ENCODE measurements at regions not wholly inside any gene's neighbourhood (a gene's known extent, or its start where the extent isn't known, plus 50 kb on each side); places are given as distances from the start of the nearest gene placed in this dataset. TPM values are rescaled to one million over a fixed set of nuclear protein-coding genes. Genes with fewer than 3 reads are reported as not detected.

DNA sequence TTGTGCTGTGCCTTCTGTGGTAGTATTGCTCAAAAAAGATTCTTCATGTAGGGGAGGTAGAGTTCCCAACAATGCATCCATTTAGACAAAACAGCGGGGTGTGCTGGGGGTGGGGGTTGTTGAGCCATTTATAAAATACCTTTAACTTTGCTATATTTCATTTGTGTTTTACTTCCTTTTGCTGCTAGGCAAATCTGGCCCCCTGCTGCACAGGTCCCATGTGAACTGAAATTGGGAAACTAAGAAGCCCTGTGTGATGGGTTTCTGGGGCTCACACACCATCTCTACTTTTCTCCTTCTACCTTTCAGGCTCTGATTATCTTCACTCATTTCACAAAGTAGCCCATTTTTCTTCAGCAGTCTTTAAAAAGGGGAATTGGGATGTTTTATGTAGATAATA is 52.7 kb upstream of the ITGA4 start:
- Histone ChIP-seq H3K4me2 (no peak overlapping the region), H3K79me2 (ENCODE audit: low read depth) (no peaks in the 10 kb centered on the region), H2AFZ (no peak overlapping the region), H3K27me3 (ENCODE audit: insufficient read depth, low read depth) (no peaks in the 10 kb centered on the region), H3K9me3 (ENCODE audit: insufficient read depth, low read depth) (no peaks in the 10 kb centered on the region), H3K9me2 (ENCODE audit: insufficient read depth) (no peaks in the 10 kb centered on the region; the same call in 1 of the 2 replicates), H3K4me3 (no peak overlapping the region), H3K4me1 (replicated peaks; ENCODE audit: insufficient read depth) (no peaks in the 10 kb centered on the region), H3K27ac (no peak overlapping the region), H3K36me3 (ENCODE audit: low read depth) (no peaks in the 10 kb centered on the region), H4K20me1 (ENCODE audit: insufficient read depth) (no peaks in the 10 kb centered on the region), H3F3A (ENCODE audit: insufficient read depth, low read depth) (no peaks in the 10 kb centered on the region)
- intact Hi-C loops (cut with micrococcal nuclease; ENCODE audit: unreplicated experiment): no loop called here
- BruUV-seq (replicated peaks): no TSS peak
- TF ChIP-seq, protein P1, sequence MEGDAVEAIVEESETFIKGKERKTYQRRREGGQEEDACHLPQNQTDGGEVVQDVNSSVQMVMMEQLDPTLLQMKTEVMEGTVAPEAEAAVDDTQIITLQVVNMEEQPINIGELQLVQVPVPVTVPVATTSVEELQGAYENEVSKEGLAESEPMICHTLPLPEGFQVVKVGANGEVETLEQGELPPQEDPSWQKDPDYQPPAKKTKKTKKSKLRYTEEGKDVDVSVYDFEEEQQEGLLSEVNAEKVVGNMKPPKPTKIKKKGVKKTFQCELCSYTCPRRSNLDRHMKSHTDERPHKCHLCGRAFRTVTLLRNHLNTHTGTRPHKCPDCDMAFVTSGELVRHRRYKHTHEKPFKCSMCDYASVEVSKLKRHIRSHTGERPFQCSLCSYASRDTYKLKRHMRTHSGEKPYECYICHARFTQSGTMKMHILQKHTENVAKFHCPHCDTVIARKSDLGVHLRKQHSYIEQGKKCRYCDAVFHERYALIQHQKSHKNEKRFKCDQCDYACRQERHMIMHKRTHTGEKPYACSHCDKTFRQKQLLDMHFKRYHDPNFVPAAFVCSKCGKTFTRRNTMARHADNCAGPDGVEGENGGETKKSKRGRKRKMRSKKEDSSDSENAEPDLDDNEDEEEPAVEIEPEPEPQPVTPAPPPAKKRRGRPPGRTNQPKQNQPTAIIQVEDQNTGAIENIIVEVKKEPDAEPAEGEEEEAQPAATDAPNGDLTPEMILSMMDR (conservative IDR thresholded peaks at IDR 0.05): no peak
- TF ChIP-seq EZH2 (IDR thresholded peaks at IDR 0.05; ENCODE audit: low read depth): no peak
- ChIA-PET CTCF (no interaction called here), POLR2A (ENCODE audit: unreplicated experiment) (no interaction called here)
- DNase-seq: no peak

DNA sequence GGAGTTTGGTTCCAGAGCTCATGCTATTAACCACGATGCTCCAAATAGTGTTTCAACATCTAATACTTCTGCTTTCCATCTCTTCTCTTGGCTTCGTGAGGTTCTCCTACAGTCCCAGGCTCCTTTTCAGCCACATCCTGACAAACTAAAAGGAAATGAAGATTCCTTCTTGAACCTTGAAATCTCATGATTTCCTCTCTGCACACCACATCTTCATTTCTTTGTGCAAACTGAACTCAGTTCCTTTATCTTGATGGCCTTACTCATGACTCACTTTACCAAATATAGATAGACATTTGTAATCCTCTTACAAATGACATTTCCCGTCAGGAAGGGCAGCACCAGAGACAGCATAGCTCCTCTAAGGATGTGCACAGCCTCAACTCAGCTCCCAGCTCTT is 50.0 kb upstream of the ITGA4 start:
- H3K27ac ChIP-seq: no peak overlapping the region
- DNase-seq: no peak
- POLR2A ChIA-PET (ENCODE audit: unreplicated experiment): interaction anchor here (0.7 kb wide), 1 partner anchor 28 kb away, joined by 3 read pairs; no protein-coding TSS in a partner anchor
- H3K27me3 ChIP-seq (ENCODE audit: insufficient read depth, low read depth): no peaks in the 10 kb centered on the region
- intact Hi-C loops (cut with micrococcal nuclease; ENCODE audit: unreplicated experiment): no loop called here
- no peak overlapping the region for H3K4me2 ChIP-seq
- H3K9me2 ChIP-seq (ENCODE audit: insufficient read depth): no peaks in the 10 kb centered on the region; the same call in 1 of the 2 replicates
- no peaks in the 10 kb centered on the region for H3K79me2 ChIP-seq (ENCODE audit: low read depth)
- no peaks in the 10 kb centered on the region for H3K4me1 ChIP-seq (replicated peaks; ENCODE audit: insufficient read depth)
- H3F3A ChIP-seq (ENCODE audit: insufficient read depth, low read depth): no peaks in the 10 kb centered on the region
- TF ChIP-seq, protein P1 (conservative IDR thresholded peaks at IDR 0.05): no peak
- no peak for TF ChIP-seq EZH2 (IDR thresholded peaks at IDR 0.05; ENCODE audit: low read depth)
- no peaks in the 10 kb centered on the region for H3K36me3 ChIP-seq (ENCODE audit: low read depth)
- H3K4me3 ChIP-seq: no peak overlapping the region
- no peaks in the 10 kb centered on the region for H3K9me3 ChIP-seq (ENCODE audit: insufficient read depth, low read depth)
- no peak overlapping the region for H2AFZ ChIP-seq
- CTCF ChIA-PET: no interaction called here
- BruUV-seq (replicated peaks): no TSS peak
- H4K20me1 ChIP-seq (ENCODE audit: insufficient read depth): no peaks in the 10 kb centered on the region

Small RNA genes lying in the stretch of these regions (microRNA-seq; reads per million reads assigned to microRNA genes)
- gene MIR4437 (ENCODE audit: borderline number of aligned reads, borderline replicate concordance): not detected
